ENCODE measurements at regions not wholly inside any gene's neighbourhood (a gene's known extent, or its start where the extent isn't known, plus 50 kb on each side); places are given as distances from the start of the nearest gene placed in this dataset.
"Not testable (repeated sequence)": the region's sequence is repeated elsewhere in the genome, so short reads cannot be mapped to it uniquely, and the experiment has no call there.

DNA sequence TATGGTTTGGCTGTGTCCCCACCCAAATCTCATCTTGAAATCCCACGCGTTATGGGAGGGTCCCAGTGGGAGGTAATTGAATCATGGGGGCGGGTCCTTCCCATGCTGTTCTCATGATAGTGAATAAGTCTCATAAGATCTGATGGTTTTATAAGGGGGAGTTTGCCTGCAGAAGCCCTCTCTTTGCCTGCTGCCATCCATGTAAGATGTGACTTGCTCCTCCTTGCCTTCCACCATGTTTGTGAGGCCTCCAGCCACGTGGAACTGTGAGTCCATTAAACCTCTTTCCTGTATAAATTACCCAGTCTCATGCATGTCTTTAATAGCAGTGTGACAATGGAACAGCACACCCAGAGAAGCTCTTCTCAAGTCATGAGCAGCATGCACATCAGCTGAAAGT is 119.1 kb upstream of the CARD11 start:
- not testable (repeated sequence) for TF ChIP-seq EZH2 (IDR thresholded peaks at IDR 0.05); POLR2AphosphoS5 (IDR thresholded peaks at IDR 0.05; ENCODE audit: borderline replicate concordance, low read depth, low read length); FOXP2 (optimal IDR thresholded peaks at IDR 0.05; ENCODE audit: control extremely low read depth, extremely low read length, insufficient read depth)
